ENCODE measurements at regions not wholly inside any gene's neighbourhood (a gene's known extent, or its start where the extent isn't known, plus 50 kb on each side); places are given as distances from the start of the nearest gene placed in this dataset.

DNA sequence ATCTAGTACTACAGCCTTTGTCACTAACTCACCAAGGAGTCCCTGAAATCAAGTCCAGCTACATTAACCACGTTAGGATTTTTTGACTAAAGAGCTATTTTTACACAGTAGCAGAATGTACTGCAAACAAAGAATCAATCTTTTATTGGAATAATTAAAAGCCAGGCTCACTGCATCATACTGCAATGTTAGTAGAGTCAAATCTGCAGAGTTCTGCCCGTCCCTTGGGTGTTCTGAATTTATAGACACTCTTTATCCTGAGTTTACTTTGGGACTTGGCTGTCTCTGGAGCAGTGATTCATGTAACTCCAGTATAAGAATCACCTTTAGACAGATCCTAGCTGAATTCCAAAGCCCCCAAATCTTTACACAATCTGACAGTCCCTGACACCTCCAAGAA, 127.9 kb upstream of the THSD7B start:
- Histone ChIP-seq H3K23me2 (ENCODE audit: insufficient read length, low read depth, low read length, poor library complexity, severe bottlenecking) (no peaks in the 10 kb centered on the region), H3K4ac (ENCODE audit: low read depth, low read length) (no peak overlapping the region), H3K56ac (ENCODE audit: insufficient read length, low read depth, low read length) (no peak overlapping the region), H3K4me1 (ENCODE audit: insufficient read depth, low read length) (no peaks in the 10 kb centered on the region), H3K4me2 (ENCODE audit: insufficient read depth, insufficient read length, low read length) (no peak overlapping the region), H3K79me2 (ENCODE audit: insufficient read depth, low read length) (no peaks in the 10 kb centered on the region), H2BK12ac (ENCODE audit: insufficient read length, low read depth, low read length) (no peak overlapping the region), H3K14ac (ENCODE audit: insufficient read depth, low read length) (no peak overlapping the region), H4K91ac (ENCODE audit: insufficient read length, low read depth, low read length) (no peak overlapping the region), H3K27ac (ENCODE audit: insufficient read length, low read depth, low read length) (no peak overlapping the region), H3K27me3 (ENCODE audit: insufficient read depth, low read length) (no peaks in the 10 kb centered on the region), H2BK5ac (ENCODE audit: insufficient read length, low read length) (no peak overlapping the region), H4K20me1 (ENCODE audit: control insufficient read depth, insufficient read depth, insufficient read length) (no peaks in the 10 kb centered on the region), H3K9ac (ENCODE audit: extremely low read depth, insufficient read length, low read length) (no peak overlapping the region), H4K8ac (replicated peaks; ENCODE audit: insufficient read length, low read depth, low read length) (no peak overlapping the region), H3K18ac (ENCODE audit: insufficient read length, low read depth, low read length) (no peak overlapping the region), H4K5ac (ENCODE audit: insufficient read length, low read depth, low read length) (no peak overlapping the region), H2BK20ac (ENCODE audit: low read depth, low read length, poor library complexity, severe bottlenecking) (no peak overlapping the region), H3K23ac (ENCODE audit: insufficient read length, low read depth, low read length) (no peak overlapping the region), H3K79me1 (ENCODE audit: insufficient read depth, low read depth, low read length, poor library complexity, severe bottlenecking) (no peaks in the 10 kb centered on the region), H2AFZ (ENCODE audit: low read length) (no peak overlapping the region), H2AK5ac (ENCODE audit: insufficient read length, low read length) (no peak overlapping the region), H2BK120ac (ENCODE audit: low read depth, low read length, poor library complexity, severe bottlenecking) (no peak overlapping the region), H3K9me3 (ENCODE audit: control insufficient read depth, low read depth, low read length) (no peaks in the 10 kb centered on the region), H2BK15ac (ENCODE audit: low read depth, low read length) (no peak overlapping the region), H3T11ph (ENCODE audit: low read length) (no peak overlapping the region)
- H3K4me1 Mint-ChIP-seq: no peaks in the 10 kb centered on the region
- DNase-seq: no peak
- H3K27ac Mint-ChIP-seq: no peak overlapping the region
- H3K4me3 Mint-ChIP-seq: no peak overlapping the region
- TF ChIP-seq, protein P1, sequence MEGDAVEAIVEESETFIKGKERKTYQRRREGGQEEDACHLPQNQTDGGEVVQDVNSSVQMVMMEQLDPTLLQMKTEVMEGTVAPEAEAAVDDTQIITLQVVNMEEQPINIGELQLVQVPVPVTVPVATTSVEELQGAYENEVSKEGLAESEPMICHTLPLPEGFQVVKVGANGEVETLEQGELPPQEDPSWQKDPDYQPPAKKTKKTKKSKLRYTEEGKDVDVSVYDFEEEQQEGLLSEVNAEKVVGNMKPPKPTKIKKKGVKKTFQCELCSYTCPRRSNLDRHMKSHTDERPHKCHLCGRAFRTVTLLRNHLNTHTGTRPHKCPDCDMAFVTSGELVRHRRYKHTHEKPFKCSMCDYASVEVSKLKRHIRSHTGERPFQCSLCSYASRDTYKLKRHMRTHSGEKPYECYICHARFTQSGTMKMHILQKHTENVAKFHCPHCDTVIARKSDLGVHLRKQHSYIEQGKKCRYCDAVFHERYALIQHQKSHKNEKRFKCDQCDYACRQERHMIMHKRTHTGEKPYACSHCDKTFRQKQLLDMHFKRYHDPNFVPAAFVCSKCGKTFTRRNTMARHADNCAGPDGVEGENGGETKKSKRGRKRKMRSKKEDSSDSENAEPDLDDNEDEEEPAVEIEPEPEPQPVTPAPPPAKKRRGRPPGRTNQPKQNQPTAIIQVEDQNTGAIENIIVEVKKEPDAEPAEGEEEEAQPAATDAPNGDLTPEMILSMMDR (conservative IDR thresholded peaks at IDR 0.05): no peak
- peaks cover 3% of the 10 kb centered on the region for H3K27me3 Mint-ChIP-seq (ENCODE audit: low read depth)
- no peaks in the 10 kb centered on the region; a peak in 1 of 5 replicates for H3K9me3 Mint-ChIP-seq
- no CpG with 5 or more reads among the region's 2 CpGs for WGBS (ENCODE audit: extremely low coverage, insufficient read length, low lambda C conversion rate)
- no peaks in the 10 kb centered on the region; a peak in 1 of 7 replicates for H3K36me3 Mint-ChIP-seq (ENCODE audit: insufficient read depth in 1 of 3, low read depth in 3 of 3)
